ENCODE measurements at regions not wholly inside any gene's neighbourhood (a gene's known extent, or its start where the extent isn't known, plus 50 kb on each side); places are given as distances from the start of the nearest gene placed in this dataset.

- WGBS (ENCODE audit: insufficient coverage), result no CpG with 5 or more reads among the region's 2 CpGs
- Mint-ChIP-seq H3K27ac (no peak overlapping the region), H3K4me3 (no peak overlapping the region), H3K36me3 (no peaks in the 10 kb centered on the region), H3K4me1 (peaks cover 3% of the 10 kb centered on the region), H3K9me3 (peaks cover 3 to 16% (median 7%) of the 10 kb centered on the region in 7 donors), H3K27me3 (ENCODE audit: low read depth in 3 of 3) (no peaks in the 10 kb centered on the region)
- no peaks in the 10 kb centered on the region for H3K27me3 ChIP-seq (ENCODE audit: control insufficient read depth in 2 of 2, insufficient read depth in 2 of 2, low read length in 2 of 2)
- H2AFZ ChIP-seq (ENCODE audit: insufficient read depth, low read depth, low read length, poor library complexity, severe bottlenecking), result no peak overlapping the region
- H3K9ac ChIP-seq (ENCODE audit: insufficient read depth, low read length, poor library complexity, severe bottlenecking), result no peak overlapping the region
- H3K4me3 ChIP-seq (replicated peaks in 1 of 3; ENCODE audit: low read depth in 2 of 3, low read length in 3 of 3), result no peak overlapping the region
- H3K36me3 ChIP-seq (replicated peaks in 1 of 2; ENCODE audit: control insufficient read depth in 1 of 2, insufficient read depth in 2 of 2, low read length in 2 of 2), result no peaks in the 10 kb centered on the region
- no peak for DNase-seq
- H3K4me1 ChIP-seq (ENCODE audit: control insufficient read depth in 1 of 2, insufficient read depth in 2 of 2, low read length in 2 of 2), result no peaks in the 10 kb centered on the region
- no peak overlapping the region for H3K4me2 ChIP-seq (replicated peaks; ENCODE audit: extremely low read depth, low read length, poor library complexity, severe bottlenecking)
- H3K27ac ChIP-seq (ENCODE audit: low read depth in 1 of 2, low read length in 2 of 2), result no peak overlapping the region
- intact Hi-C loops (cut with micrococcal nuclease), result no loop called here
- TF ChIP-seq CTCF (IDR thresholded peaks at IDR 0.05), result no peak
- H3K79me2 ChIP-seq (ENCODE audit: insufficient read depth, low read length), result no peaks in the 10 kb centered on the region
- H4K20me1 ChIP-seq (ENCODE audit: insufficient read depth, low read length), result no peaks in the 10 kb centered on the region
- H3K9me3 ChIP-seq (replicated peaks in 1 of 2; ENCODE audit: control insufficient read depth in 1 of 2, insufficient read depth in 1 of 2, low read length in 2 of 2), result peaks cover 0 to 5% of the 10 kb centered on the region in 2 donors
Observed at GRCh38 chr11:37951996-37952395, 1354.0 kb upstream of the RAG2 start.

- peaks cover 2 to 10% (median 5%) of the 10 kb centered on the region in 7 donors for H3K9me3 Mint-ChIP-seq
- H3K4me1 Mint-ChIP-seq, result peaks cover 3% of the 10 kb centered on the region
- intact Hi-C loops (cut with micrococcal nuclease), result no loop called here
- DNase-seq, result no peak
- no peak overlapping the region for H3K27ac ChIP-seq (ENCODE audit: low read depth in 1 of 2, low read length in 2 of 2)
- H3K36me3 Mint-ChIP-seq, result no peaks in the 10 kb centered on the region
- no peak overlapping the region for H3K4me3 ChIP-seq (replicated peaks in 1 of 3; ENCODE audit: low read depth in 2 of 3, low read length in 3 of 3)
- H3K27me3 Mint-ChIP-seq (ENCODE audit: low read depth in 3 of 3), result no peaks in the 10 kb centered on the region
- no peak overlapping the region for H3K4me2 ChIP-seq (replicated peaks; ENCODE audit: extremely low read depth, low read length, poor library complexity, severe bottlenecking)
- peaks cover 0 to 6% of the 10 kb centered on the region in 2 donors for H3K9me3 ChIP-seq (replicated peaks in 1 of 2; ENCODE audit: control insufficient read depth in 1 of 2, insufficient read depth in 1 of 2, low read length in 2 of 2)
- no peaks in the 10 kb centered on the region for H4K20me1 ChIP-seq (ENCODE audit: insufficient read depth, low read length)
- TF ChIP-seq CTCF (IDR thresholded peaks at IDR 0.05), result no peak
- no peaks in the 10 kb centered on the region for H3K27me3 ChIP-seq (ENCODE audit: control insufficient read depth in 2 of 2, insufficient read depth in 2 of 2, low read length in 2 of 2)
- H3K4me1 ChIP-seq (ENCODE audit: control insufficient read depth in 1 of 2, insufficient read depth in 2 of 2, low read length in 2 of 2), result no peaks in the 10 kb centered on the region
- no peak overlapping the region for H3K27ac Mint-ChIP-seq
- H3K36me3 ChIP-seq (replicated peaks in 1 of 2; ENCODE audit: control insufficient read depth in 1 of 2, insufficient read depth in 2 of 2, low read length in 2 of 2), result no peaks in the 10 kb centered on the region
- H3K9ac ChIP-seq (ENCODE audit: insufficient read depth, low read length, poor library complexity, severe bottlenecking), result no peak overlapping the region
- no CpG with 5 or more reads among the region's 3 CpGs for WGBS (ENCODE audit: insufficient coverage)
- no peaks in the 10 kb centered on the region for H3K79me2 ChIP-seq (ENCODE audit: insufficient read depth, low read length)
- H2AFZ ChIP-seq (ENCODE audit: insufficient read depth, low read depth, low read length, poor library complexity, severe bottlenecking), result no peak overlapping the region
- H3K4me3 Mint-ChIP-seq, result no peak overlapping the region
Observed at GRCh38 chr11:37948258-37948657, 1350.2 kb upstream of the RAG2 start.
